HepG2 (cell line): ENCODE measurements at regions not wholly inside any gene's neighbourhood (a gene's known extent, or its start where the extent isn't known, plus 50 kb on each side); places are given as distances from the start of the nearest gene placed in this dataset.

Source experiments
- ATAC-seq: fragments of 200-7000 bp; cut with Tn5 transposase; 3 replicates; pipeline ENCODE4 v1.9.1; 2020; ENCODE audit warnings: mild to moderate bottlenecking, moderate library complexity
- BruUV-seq: library from RNA; stranded (reverse); fragments of 400-500 nt; replicated peaks from 2 replicates; lab custom pipeline; 2021; lab: Mats Ljungman, UMichigan
- CTCF ChIA-PET: fragments of 300-600 bp; formaldehyde crosslinking; extraction: SDS; loops from one replicate; lab custom pipeline; 2021; ENCODE audit warnings: low total read pairs, inconsistent platforms, low intra/inter-chr PET ratio; lab: Yijun Ruan, JAX
- POLR2A ChIA-PET: fragments of 350-600 bp; sonication (Branson Sonifier 250); formaldehyde crosslinking; loops from one replicate; lab custom pipeline; 2020; ENCODE audit warnings: antibody characterized with exemption, inconsistent platforms; lab: Yijun Ruan, JAX
- DNase-seq: peaks from one replicate; pipeline ENCODE4 v3.0.0-alpha.2; 2015; ENCODE audit warnings: low spot score
- FAIRE-seq: peaks from 3 replicates; lab custom pipeline; 2011; peaks lifted over from hg19 to GRCh38; lab: Jason Lieb, UNC
- H2AFZ ChIP-seq: one replicate; pipeline ENCODE4 v1.6.1; 2011; ENCODE audit warnings: low read length, inconsistent platforms
- H3K27ac ChIP-seq: fragments of 300-600 bp; 3 replicates; pipeline ENCODE4 v1.8.0; 2011; ENCODE audit warnings: mixed run types, mild to moderate bottlenecking, mixed read lengths, low read length, inconsistent platforms; ENCODE audit not compliant: insufficient read depth; ENCODE audit errors: extremely low read length
- H3K27me3 ChIP-seq, 2 experiments: fragments of 200-600 bp in 1 of 2; 2 replicates in 1 of 2; 3 replicates in 1 of 2; pipeline versions ENCODE4 v1.6.0 to v1.8.0; 2011; ENCODE audit warnings: low read length in 2 of 2, mild to moderate bottlenecking in 2 of 2, moderate library complexity in 2 of 2, inconsistent platforms in 1 of 2; ENCODE audit not compliant: insufficient read depth in 2 of 2, control insufficient read depth in 1 of 2
- H3K36me3 ChIP-seq, 2 experiments: fragments of 200-600 bp in 1 of 2; replicated peaks in 1 of 2; 2 replicates in 1 of 2; 3 replicates in 1 of 2; pipeline versions ENCODE4 v1.5.1 to v1.8.0; 2011; ENCODE audit warnings: low read length in 2 of 2, inconsistent platforms in 1 of 2; ENCODE audit not compliant: insufficient read depth in 2 of 2, control insufficient read depth in 1 of 2
- H3K4me1 ChIP-seq: 2 replicates; pipeline ENCODE4 v1.5.1; 2012; ENCODE audit warnings: low read length, inconsistent platforms; ENCODE audit not compliant: insufficient read depth
- H3K4me2 ChIP-seq: 2 replicates; pipeline ENCODE4 v1.6.0; 2011; ENCODE audit warnings: low read depth, low read length, inconsistent platforms
- H3K4me3 ChIP-seq, 3 experiments: fragments of 200-600 bp in 1 of 3; sonication (generic), shearing (Covaris generic) in 1 of 3; replicated peaks in 1 of 3; 2 replicates each; pipeline ENCODE4 v1.5.1; 2011 to 2016; ENCODE audit warnings: low read length in 3 of 3, inconsistent platforms in 2 of 3, low read depth in 2 of 3, mild to moderate bottlenecking in 2 of 3, control low read depth in 1 of 3, mixed read lengths in 1 of 3; ENCODE audit not compliant: insufficient read depth in 1 of 3
- H3K79me2 ChIP-seq: one replicate; pipeline ENCODE4 v1.6.1; 2011; ENCODE audit warnings: low read length, inconsistent platforms; ENCODE audit not compliant: insufficient read depth
- H3K9ac ChIP-seq: 2 replicates; pipeline ENCODE4 v1.6.0; 2011; ENCODE audit warnings: mild to moderate bottlenecking, low read depth, low read length, inconsistent platforms; ENCODE audit not compliant: insufficient read depth
- H3K9me3 ChIP-seq: 2 replicates; pipeline ENCODE4 v1.5.1; 2012; ENCODE audit warnings: mild to moderate bottlenecking, low read length
- H4K20me1 ChIP-seq: 2 replicates; pipeline ENCODE4 v1.6.0; 2011; ENCODE audit warnings: inconsistent platforms, mild to moderate bottlenecking, low read length, moderate library complexity; ENCODE audit not compliant: insufficient read depth
- KDM3A ChIP-seq: IDR thresholded peaks from 2 replicates; pipeline ENCODE4 v1.6.1; 2018; ENCODE audit warnings: low read depth, missing compliant biosample characterization
- MATR3 ChIP-seq: sonication (generic); formaldehyde crosslinking; IDR thresholded peaks from 2 replicates; pipeline ENCODE4 v1.4.0; 2020; ENCODE audit warnings: missing genetic modification reagents
- MXD4 ChIP-seq: IDR thresholded peaks from 2 replicates; pipeline ENCODE4 v1.6.1; 2016; ENCODE audit warnings: mild to moderate bottlenecking, missing biosample characterization, missing genetic modification reagents
- POLR2A ChIP-seq, 2 experiments: IDR thresholded peaks; 2 replicates each; pipeline ENCODE4 v1.6.1; 2011; ENCODE audit warnings: low read depth in 2 of 2, low read length in 2 of 2, mild to moderate bottlenecking in 1 of 2, moderate library complexity in 1 of 2; ENCODE audit not compliant: insufficient read depth in 1 of 2
- REST ChIP-seq, 2 experiments: IDR thresholded peaks; 2 replicates each; pipeline ENCODE4 v1.6.1; 2011 to 2012; ENCODE audit warnings: low read length in 2 of 2, borderline replicate concordance in 1 of 2, low read depth in 1 of 2, mild to moderate bottlenecking in 1 of 2, moderate library complexity in 1 of 2
- SMAD3 ChIP-seq: sonication (generic); formaldehyde crosslinking; IDR thresholded peaks from 2 replicates; pipeline ENCODE4 v1.4.0; 2020; ENCODE audit warnings: missing genetic modification reagents
- ZEB1 ChIP-seq: IDR thresholded peaks from 2 replicates; pipeline ENCODE4 v1.6.1; 2012; ENCODE audit warnings: mild to moderate bottlenecking, low read depth, inconsistent platforms; ENCODE audit not compliant: insufficient replicate concordance
- ZFAT ChIP-seq: sonication (generic); formaldehyde crosslinking; conservative IDR thresholded peaks from 2 replicates; pipeline ENCODE4 v1.8.1; 2023; ENCODE audit warnings: missing genetic modification reagents, inconsistent platforms
- ZNF772 ChIP-seq: sonication (generic); formaldehyde crosslinking; IDR thresholded peaks from 2 replicates; pipeline ENCODE4 v1.5.0; 2020; ENCODE audit warnings: mild to moderate bottlenecking, missing genetic modification reagents
- ZNF790 ChIP-seq: sonication (generic); formaldehyde crosslinking; IDR thresholded peaks from 2 replicates; pipeline ENCODE4 v1.8.0; 2022; ENCODE audit warnings: missing genetic modification reagents, mild to moderate bottlenecking, borderline replicate concordance
- WGBS: methylation state at CpG from one replicate; pipeline ENCODE4 v1.1.6; 2017; ENCODE audit warnings: low lambda C conversion rate; 5-methylcytosine and 5-hydroxymethylcytosine counted together
- in situ Hi-C: cut with HindIII; loops from 2 replicates; pipeline ENCODE4 v1.10.0; 2017; ENCODE audit warnings: low pct_unique_long_range_greater_than_20kb; ENCODE audit not compliant: extremely low pct_ligation_motif_present
- intact Hi-C: fragments of 100-400 bp; cut with micrococcal nuclease; formaldehyde crosslinking; loops from one replicate; pipeline ENCODE4 v1.10.0; 2022; ENCODE audit not compliant: unreplicated experiment

- CTCF ChIA-PET, result no interaction called here
- FAIRE-seq (no peak), DNase-seq (no peak), ATAC-seq (no peak)
- Histone ChIP-seq H3K79me2 (no peaks in the 10 kb centered on the region), H4K20me1 (no peaks in the 10 kb centered on the region), H2AFZ (no peak overlapping the region), H3K4me3 (no peak overlapping the region), H3K9ac (no peak overlapping the region), H3K27ac (no peak overlapping the region), H3K4me1 (peaks cover 2% of the 10 kb centered on the region), H3K9me3 (peaks cover 4% of the 10 kb centered on the region; the same call in 1 of the 2 replicates), H3K36me3 (no peaks in the 10 kb centered on the region), H3K27me3 (no peaks in the 10 kb centered on the region; a peak in 1 of 5 replicates), H3K4me2 (no peak overlapping the region)
- BruUV-seq, result no TSS peak
- intact Hi-C loops, result no loop called here
- 71% methylated on average over 3 of the region's 3 CpGs for WGBS
- TF ChIP-seq REST (IDR thresholded peaks at IDR 0.05; ENCODE audit: borderline replicate concordance in 1 of 2, low read depth in 1 of 2, low read length in 2 of 2) (no peak), ZEB1 (no peak), KDM3A (CRISPR knock-in tag) (no peak), POLR2A (IDR thresholded peaks at IDR 0.05; ENCODE audit: insufficient read depth in 1 of 2, low read depth in 2 of 2, low read length in 2 of 2) (no peak), MATR3 (CRISPR knock-in tag) (no peak), ZFAT (CRISPR knock-in tag) (no peak), ZNF772 (no peak), SMAD3 (no peak), ZNF790 (CRISPR knock-in tag) (no peak), MXD4 (CRISPR knock-in tag) (no peak)
- POLR2A ChIA-PET, result no interaction called here
- in situ Hi-C loops, result no loop called here
These were observed 58.8 kb upstream of the ABCC4 start for GRCh38 chr13:95360052-95360451.
